HCT116 (cell line): ENCODE measurements at regions not wholly inside any gene's neighbourhood (a gene's known extent, or its start where the extent isn't known, plus 50 kb on each side); places are given as distances from the start of the nearest gene placed in this dataset.

Experiments used
- ATAC-seq: fragments of 200-7000 bp; cut with Tn5 transposase; 2 replicates; pipeline ENCODE4 v1.9.1; 2020; ENCODE audit warnings: mild to moderate bottlenecking, moderate library complexity
- BruUV-seq: library from RNA; stranded (reverse); fragments of 400-500 nt; replicated peaks from 2 replicates; lab custom pipeline; 2021; lab: Mats Ljungman, UMichigan
- CTCF ChIA-PET: fragments of 300-600 bp; sonication (Branson Sonifier 250); formaldehyde crosslinking; loops from one replicate; lab custom pipeline; 2021; ENCODE audit warnings: antibody characterized with exemption; lab: Charles Lee
- POLR2A ChIA-PET: fragments of 300-600, 350-600 bp; sonication (Branson Sonifier 250); formaldehyde crosslinking; loops from one replicate; lab custom pipeline; 2021; ENCODE audit warnings: antibody characterized with exemption; lab: Charles Lee
- RAD21 ChIA-PET, 2 experiments: fragments of 300-600 bp; sonication (Branson Sonifier 250); formaldehyde crosslinking; loops; one replicate each; lab custom pipeline; 2023; ENCODE audit warnings: low total read pairs in 2 of 2; ENCODE audit not compliant: uncharacterized antibody in 2 of 2, unreplicated experiment in 2 of 2, low non-redundant PET in 1 of 2; lab: Charles Lee
- DNase-seq: peaks from one replicate; pipeline ENCODE4 v3.0.0-alpha.2; 2010; ENCODE audit warnings: low read depth, low spot score
- H2AFZ ChIP-seq: fragments of 200-600 bp; shearing (Covaris generic), sonication (generic); 2 replicates; pipeline ENCODE4 v1.6.1; 2017; ENCODE audit warnings: low read depth, mixed run types, mixed read lengths, antibody characterized with exemption, low read length; ENCODE audit not compliant: poor library complexity, severe bottlenecking
- H3K27ac ChIP-seq: 2 replicates; pipeline ENCODE4 v1.5.1; 2012; ENCODE audit warnings: low read depth, low read length
- H3K27me3 ChIP-seq: fragments of 200-600 bp; sonication (generic); 2 replicates; pipeline ENCODE4 v1.6.1; 2016; ENCODE audit warnings: mixed run types, low read length, mixed read lengths; ENCODE audit not compliant: insufficient read depth
- H3K36me3 ChIP-seq, 2 experiments: fragments of 200-500 bp in 1 of 2; fragments of 200-600 bp in 1 of 2; sonication (Bioruptor generic) in 1 of 2; sonication (generic) in 1 of 2; 2 replicates each; pipeline versions ENCODE4 v1.5.1 to v1.6.1; 2014 to 2016; ENCODE audit warnings: low read length in 2 of 2, inconsistent platforms in 1 of 2, mixed read lengths in 1 of 2, mixed run types in 1 of 2; ENCODE audit not compliant: insufficient read depth in 2 of 2, control insufficient read depth in 1 of 2
- H3K4me1 ChIP-seq, 2 experiments: fragments of 200-600 bp in 1 of 2; sonication (generic) in 1 of 2; 2 replicates each; pipeline versions ENCODE4 v1.5.1 to v1.6.1; 2012 to 2017; ENCODE audit warnings: low read length in 2 of 2, inconsistent platforms in 1 of 2, mild to moderate bottlenecking in 1 of 2, mixed read lengths in 1 of 2, mixed run types in 1 of 2, moderate library complexity in 1 of 2; ENCODE audit not compliant: insufficient read depth in 2 of 2, control insufficient read depth in 1 of 2
- H3K4me2 ChIP-seq: fragments of 200-600 bp; sonication (generic); 2 replicates; pipeline ENCODE4 v1.6.1; 2017; ENCODE audit warnings: mixed run types, low read length, mixed read lengths
- H3K4me3 ChIP-seq, 2 experiments: fragments of 200-600 bp in 1 of 2; sonication (generic) in 1 of 2; replicated peaks in 1 of 2; 2 replicates each; pipeline ENCODE4 v1.5.1; 2011 to 2016; ENCODE audit warnings: low read length in 2 of 2, control low read depth in 1 of 2, low read depth in 1 of 2, mild to moderate bottlenecking in 1 of 2, mixed read lengths in 1 of 2, mixed run types in 1 of 2
- H3K79me2 ChIP-seq: fragments of 200-600 bp; sonication (generic); 2 replicates; pipeline ENCODE4 v1.6.1; 2017; ENCODE audit warnings: mild to moderate bottlenecking, mixed run types, low read length, moderate library complexity, mixed read lengths; ENCODE audit not compliant: insufficient read depth
- H3K9ac ChIP-seq: fragments of 200-600 bp; sonication (generic); 2 replicates; pipeline ENCODE4 v1.6.1; 2016; ENCODE audit warnings: low read length, mixed read lengths
- H3K9me2 ChIP-seq: fragments of 200-600 bp; sonication (generic), shearing (Covaris generic); 2 replicates; pipeline ENCODE4 v1.6.1; 2017; ENCODE audit warnings: mixed run types, mild to moderate bottlenecking, moderate library complexity; ENCODE audit not compliant: insufficient read depth
- H3K9me3 ChIP-seq, 2 experiments: fragments of 200-500 bp in 1 of 2; fragments of 200-600 bp in 1 of 2; sonication (Bioruptor generic) in 1 of 2; sonication (generic) in 1 of 2; 2 replicates each; pipeline ENCODE4 v1.6.1; 2014 to 2017; ENCODE audit warnings: low read length in 2 of 2, mixed read lengths in 2 of 2, inconsistent platforms in 1 of 2, low read depth in 1 of 2, mild to moderate bottlenecking in 1 of 2, mixed run types in 1 of 2, moderate library complexity in 1 of 2; ENCODE audit not compliant: control insufficient read depth in 1 of 2, insufficient read depth in 1 of 2
- H4K20me1 ChIP-seq: fragments of 200-600 bp; sonication (generic), shearing (Covaris generic); 2 replicates; pipeline ENCODE4 v1.6.1; 2017; ENCODE audit warnings: mixed run types, mild to moderate bottlenecking, moderate library complexity; ENCODE audit not compliant: insufficient read depth
- CBX3 ChIP-seq: IDR thresholded peaks from 2 replicates; pipeline ENCODE4 v1.6.1; 2012; ENCODE audit warnings: low read depth
- CEBPB ChIP-seq: IDR thresholded peaks from 2 replicates; pipeline ENCODE4 v1.6.1; 2012; ENCODE audit warnings: low read depth
- EGR1 ChIP-seq: IDR thresholded peaks from 2 replicates; pipeline ENCODE4 v1.6.1; 2012; ENCODE audit warnings: low read depth
- FOSL1 ChIP-seq: IDR thresholded peaks from 2 replicates; pipeline ENCODE4 v1.6.1; 2012; ENCODE audit warnings: low read depth
- JUND ChIP-seq: IDR thresholded peaks from 2 replicates; pipeline ENCODE4 v1.6.1; 2012
- POLR2AphosphoS5 ChIP-seq: IDR thresholded peaks from 2 replicates; pipeline ENCODE4 v1.6.1; 2011; ENCODE audit warnings: mild to moderate bottlenecking, low read depth, low read length, moderate library complexity
- SIN3A ChIP-seq: IDR thresholded peaks from 2 replicates; pipeline ENCODE4 v1.6.1; 2012; ENCODE audit warnings: low read depth
- ZFX ChIP-seq: fragments of 450-650 bp; IDR thresholded peaks from 2 replicates; pipeline ENCODE4 v1.6.1; 2017
- ZNF274 ChIP-seq: fragments of 200-500 bp; sonication (Bioruptor generic); IDR thresholded peaks from 2 replicates; pipeline ENCODE4 v1.6.1; 2014; ENCODE audit warnings: mild to moderate bottlenecking, low read depth, low read length, inconsistent platforms
- intact Hi-C: fragments of 100-400 bp; cut with micrococcal nuclease; formaldehyde crosslinking; loops from 2 replicates; pipeline ENCODE4 v1.10.0; 2022
- TF ChIP-seq, protein P1 (sequence below): IDR thresholded peaks from 2 replicates; pipeline ENCODE4 v1.6.1; 2012
- TF ChIP-seq, protein P2 (sequence below): IDR thresholded peaks from 2 replicates; pipeline ENCODE4 v1.6.1; 2012; ENCODE audit warnings: low read depth

DNA sequence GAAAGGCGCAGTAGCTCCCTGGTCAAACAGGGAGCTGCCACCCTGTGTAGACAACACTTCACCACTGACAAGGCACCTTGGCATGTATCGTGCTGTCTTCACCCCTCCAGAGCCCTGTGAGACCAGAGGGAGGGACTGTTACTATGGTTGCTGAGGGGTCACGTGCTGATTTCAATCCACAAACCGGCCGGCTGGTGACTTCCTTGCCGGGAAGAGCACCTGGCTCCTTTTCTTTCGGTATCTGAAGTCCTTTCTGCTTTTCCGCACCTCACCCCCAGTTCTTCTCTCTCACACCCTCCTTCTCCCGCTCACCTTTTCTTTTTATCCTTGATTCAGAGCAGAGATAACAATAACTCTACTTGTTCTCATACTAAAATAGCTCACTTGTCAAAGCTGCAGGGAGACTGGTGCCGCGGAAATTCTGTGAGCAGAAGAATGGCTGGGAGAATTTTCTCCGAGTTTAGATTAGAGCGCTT, 327.2 kb downstream of the ZSWIM6 start:
- H3K27me3 ChIP-seq: no peaks in the 10 kb centered on the region
- H4K20me1 ChIP-seq: no peaks in the 10 kb centered on the region
- 0 out of 2 replicates have a peak, but pooled peaks have one; percentile 14 for ATAC-seq
- no peak overlapping the region for H3K27ac ChIP-seq
- H3K9me2 ChIP-seq: no peaks in the 10 kb centered on the region
- ChIA-PET POLR2A (no interaction called here), RAD21 (interaction anchor here in 1 of 2 experiments (0.8 to 1.4 kb wide), 2 partner anchors 297 to 328 kb away, joined by 3 to 4 read pairs; no protein-coding TSS in a partner anchor), CTCF (interaction anchor here (0.7 to 2.5 kb wide), 9 partner anchors 19 to 701 kb away, joined by 3 to 12 read pairs (median 3); no protein-coding TSS in a partner anchor)
- no peaks in the 10 kb centered on the region for H3K4me1 ChIP-seq
- H3K4me2 ChIP-seq: no peak overlapping the region
- BruUV-seq: no TSS peak
- H3K36me3 ChIP-seq: no peaks in the 10 kb centered on the region
- H3K4me3 ChIP-seq: no peak overlapping the region
- no peaks in the 10 kb centered on the region for H3K79me2 ChIP-seq
- TF ChIP-seq, protein P1, sequence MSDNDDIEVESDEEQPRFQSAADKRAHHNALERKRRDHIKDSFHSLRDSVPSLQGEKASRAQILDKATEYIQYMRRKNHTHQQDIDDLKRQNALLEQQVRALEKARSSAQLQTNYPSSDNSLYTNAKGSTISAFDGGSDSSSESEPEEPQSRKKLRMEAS: no peak
- TF ChIP-seq JUND (no peak), EGR1 (no peak), ZNF274 (no peak), SIN3A (no peak), FOSL1 (no peak), POLR2AphosphoS5 (no peak), CBX3 (no peak), CEBPB (no peak), ZFX (no peak)
- TF ChIP-seq, protein P2, sequence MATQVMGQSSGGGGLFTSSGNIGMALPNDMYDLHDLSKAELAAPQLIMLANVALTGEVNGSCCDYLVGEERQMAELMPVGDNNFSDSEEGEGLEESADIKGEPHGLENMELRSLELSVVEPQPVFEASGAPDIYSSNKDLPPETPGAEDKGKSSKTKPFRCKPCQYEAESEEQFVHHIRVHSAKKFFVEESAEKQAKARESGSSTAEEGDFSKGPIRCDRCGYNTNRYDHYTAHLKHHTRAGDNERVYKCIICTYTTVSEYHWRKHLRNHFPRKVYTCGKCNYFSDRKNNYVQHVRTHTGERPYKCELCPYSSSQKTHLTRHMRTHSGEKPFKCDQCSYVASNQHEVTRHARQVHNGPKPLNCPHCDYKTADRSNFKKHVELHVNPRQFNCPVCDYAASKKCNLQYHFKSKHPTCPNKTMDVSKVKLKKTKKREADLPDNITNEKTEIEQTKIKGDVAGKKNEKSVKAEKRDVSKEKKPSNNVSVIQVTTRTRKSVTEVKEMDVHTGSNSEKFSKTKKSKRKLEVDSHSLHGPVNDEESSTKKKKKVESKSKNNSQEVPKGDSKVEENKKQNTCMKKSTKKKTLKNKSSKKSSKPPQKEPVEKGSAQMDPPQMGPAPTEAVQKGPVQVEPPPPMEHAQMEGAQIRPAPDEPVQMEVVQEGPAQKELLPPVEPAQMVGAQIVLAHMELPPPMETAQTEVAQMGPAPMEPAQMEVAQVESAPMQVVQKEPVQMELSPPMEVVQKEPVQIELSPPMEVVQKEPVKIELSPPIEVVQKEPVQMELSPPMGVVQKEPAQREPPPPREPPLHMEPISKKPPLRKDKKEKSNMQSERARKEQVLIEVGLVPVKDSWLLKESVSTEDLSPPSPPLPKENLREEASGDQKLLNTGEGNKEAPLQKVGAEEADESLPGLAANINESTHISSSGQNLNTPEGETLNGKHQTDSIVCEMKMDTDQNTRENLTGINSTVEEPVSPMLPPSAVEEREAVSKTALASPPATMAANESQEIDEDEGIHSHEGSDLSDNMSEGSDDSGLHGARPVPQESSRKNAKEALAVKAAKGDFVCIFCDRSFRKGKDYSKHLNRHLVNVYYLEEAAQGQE: no peak
- no peak overlapping the region for H2AFZ ChIP-seq
- H3K9me3 ChIP-seq: no peaks in the 10 kb centered on the region
- intact Hi-C loops: loop anchor here (2.0 kb wide), 1 partner anchor 492 kb away; no protein-coding TSS in a partner anchor
- H3K9ac ChIP-seq: no peak overlapping the region
- no peak for DNase-seq
